ENCODE measurements at regions not wholly inside any gene's neighbourhood (a gene's known extent, or its start where the extent isn't known, plus 50 kb on each side); places are given as distances from the start of the nearest gene placed in this dataset.

- TF ChIP-seq, protein P1, sequence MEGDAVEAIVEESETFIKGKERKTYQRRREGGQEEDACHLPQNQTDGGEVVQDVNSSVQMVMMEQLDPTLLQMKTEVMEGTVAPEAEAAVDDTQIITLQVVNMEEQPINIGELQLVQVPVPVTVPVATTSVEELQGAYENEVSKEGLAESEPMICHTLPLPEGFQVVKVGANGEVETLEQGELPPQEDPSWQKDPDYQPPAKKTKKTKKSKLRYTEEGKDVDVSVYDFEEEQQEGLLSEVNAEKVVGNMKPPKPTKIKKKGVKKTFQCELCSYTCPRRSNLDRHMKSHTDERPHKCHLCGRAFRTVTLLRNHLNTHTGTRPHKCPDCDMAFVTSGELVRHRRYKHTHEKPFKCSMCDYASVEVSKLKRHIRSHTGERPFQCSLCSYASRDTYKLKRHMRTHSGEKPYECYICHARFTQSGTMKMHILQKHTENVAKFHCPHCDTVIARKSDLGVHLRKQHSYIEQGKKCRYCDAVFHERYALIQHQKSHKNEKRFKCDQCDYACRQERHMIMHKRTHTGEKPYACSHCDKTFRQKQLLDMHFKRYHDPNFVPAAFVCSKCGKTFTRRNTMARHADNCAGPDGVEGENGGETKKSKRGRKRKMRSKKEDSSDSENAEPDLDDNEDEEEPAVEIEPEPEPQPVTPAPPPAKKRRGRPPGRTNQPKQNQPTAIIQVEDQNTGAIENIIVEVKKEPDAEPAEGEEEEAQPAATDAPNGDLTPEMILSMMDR (IDR thresholded peaks at IDR 0.05; ENCODE audit: insufficient read depth, low read depth, low read length): no peak
- no peaks in the 10 kb centered on the region for H3K36me3 ChIP-seq (ENCODE audit: control insufficient read depth, insufficient read depth, low read length)
- peaks cover 3% of the 10 kb centered on the region for H3K27me3 ChIP-seq (ENCODE audit: control insufficient read depth, insufficient read depth, low read length)
- no peak overlapping the region for H3K4me3 ChIP-seq (ENCODE audit: low read depth, low read length)
- POLR2A ChIA-PET: no interaction called here
- CTCF ChIA-PET: interaction anchor here (0.6 kb wide), 1 partner anchor 149 kb away, joined by 3 read pairs; no protein-coding TSS in a partner anchor
- no peak for DNase-seq (ENCODE audit: low read depth)
These were observed 194.5 kb downstream of the PHETA1 start for GRCh38 chr12:111174251-111174960.

- TF ChIP-seq, protein P1 (IDR thresholded peaks at IDR 0.05; ENCODE audit: insufficient read depth, low read depth, low read length): no peak
- ChIA-PET POLR2A (no interaction called here), CTCF (no interaction called here)
- no peak overlapping the region for H3K4me3 ChIP-seq (ENCODE audit: low read depth, low read length)
- no peaks in the 10 kb centered on the region for H3K36me3 ChIP-seq (ENCODE audit: control insufficient read depth, insufficient read depth, low read length)
- no peak for DNase-seq (ENCODE audit: low read depth)
- H3K27me3 ChIP-seq (ENCODE audit: control insufficient read depth, insufficient read depth, low read length): peaks cover 3% of the 10 kb centered on the region
These were observed 195.1 kb downstream of the PHETA1 start for GRCh38 chr12:111173836-111174235.

DNA sequence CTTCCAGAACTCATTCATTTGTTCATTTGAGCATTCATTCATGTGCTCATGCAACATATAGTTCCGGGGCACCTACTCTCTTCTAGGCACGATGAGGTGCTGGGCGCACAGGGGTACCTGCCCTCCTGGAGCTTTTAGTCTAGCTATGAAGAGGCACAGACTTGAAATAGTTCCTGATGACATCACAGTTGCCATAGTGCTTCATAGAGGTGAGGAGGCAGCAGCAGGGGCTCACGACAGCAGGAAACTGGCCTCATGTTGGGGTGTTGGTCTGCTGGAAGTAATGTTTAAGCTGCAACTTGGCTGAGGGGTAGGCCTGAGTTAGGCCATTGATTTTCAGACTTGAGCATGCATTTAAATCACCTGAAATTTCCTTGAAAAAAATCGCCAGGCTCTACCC, 195.5 kb downstream of the PHETA1 start:
- POLR2A ChIA-PET: no interaction called here
- no peak overlapping the region for H3K4me3 ChIP-seq (ENCODE audit: low read depth, low read length)
- no peaks in the 10 kb centered on the region for H3K36me3 ChIP-seq (ENCODE audit: control insufficient read depth, insufficient read depth, low read length)
- TF ChIP-seq, protein P1 (IDR thresholded peaks at IDR 0.05; ENCODE audit: insufficient read depth, low read depth, low read length): no peak
- H3K27me3 ChIP-seq (ENCODE audit: control insufficient read depth, insufficient read depth, low read length): peaks cover 3% of the 10 kb centered on the region
- CTCF ChIA-PET: no interaction called here
- no peak for DNase-seq (ENCODE audit: low read depth)

- Histone ChIP-seq H3K36me3 (ENCODE audit: control insufficient read depth, insufficient read depth, low read length) (no peaks in the 10 kb centered on the region), H3K27me3 (ENCODE audit: control insufficient read depth, insufficient read depth, low read length) (peaks cover 3% of the 10 kb centered on the region), H3K4me3 (ENCODE audit: low read depth, low read length) (no peak overlapping the region)
- TF ChIP-seq, protein P1 (IDR thresholded peaks at IDR 0.05; ENCODE audit: insufficient read depth, low read depth, low read length): no peak
- no peak for DNase-seq (ENCODE audit: low read depth)
- ChIA-PET POLR2A (no interaction called here), CTCF (no interaction called here)
These were observed 196.1 kb downstream of the PHETA1 start for GRCh38 chr12:111172786-111173185.

DNA sequence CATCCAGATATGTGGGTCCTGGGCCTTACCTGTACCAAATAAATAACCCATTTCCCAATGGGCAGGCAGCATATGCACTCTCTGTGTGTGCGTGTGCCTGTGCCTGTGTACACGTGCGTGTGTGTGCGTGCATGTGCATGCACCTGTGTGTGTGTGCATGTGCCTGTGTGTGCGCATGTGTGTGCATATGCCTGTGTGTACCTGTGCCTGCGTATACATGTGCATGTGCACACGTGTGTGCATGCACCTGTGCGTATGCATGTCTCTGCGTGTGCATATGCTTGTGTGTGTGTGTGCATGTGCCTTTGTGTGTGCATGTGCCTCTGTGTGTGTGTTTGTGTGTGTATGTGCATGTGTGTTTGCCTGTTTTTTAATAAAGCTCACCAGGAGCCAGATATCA, 197.1 kb downstream of the PHETA1 start:
- ChIA-PET POLR2A (no interaction called here), CTCF (no interaction called here)
- no peak overlapping the region for H3K4me3 ChIP-seq (ENCODE audit: low read depth, low read length)
- H3K36me3 ChIP-seq (ENCODE audit: control insufficient read depth, insufficient read depth, low read length): no peaks in the 10 kb centered on the region
- no peak for DNase-seq (ENCODE audit: low read depth)
- TF ChIP-seq, protein P1 (IDR thresholded peaks at IDR 0.05; ENCODE audit: insufficient read depth, low read depth, low read length): no peak
- H3K27me3 ChIP-seq (ENCODE audit: control insufficient read depth, insufficient read depth, low read length): peaks cover 3% of the 10 kb centered on the region
